GM23338 (cell line): ENCODE measurements at regions not wholly inside any gene's neighbourhood (a gene's known extent, or its start where the extent isn't known, plus 50 kb on each side); places are given as distances from the start of the nearest gene placed in this dataset.

Experiments used
- CREB1 ChIP-seq: fragments of 250-450 bp; sonication (Bioruptor Pico); IDR thresholded peaks from 2 replicates; pipeline ENCODE4 v1.5.0; 2020; ENCODE audit warnings: low read depth, mild to moderate bottlenecking, moderate library complexity
- EZH2 ChIP-seq: fragments of 200-600 bp; sonication (generic); IDR thresholded peaks from one replicate; pipeline ENCODE4 v1.8.0; 2017; ENCODE audit warnings: antibody characterized with exemption, mild to moderate bottlenecking, low read depth; ENCODE audit not compliant: unreplicated experiment
- EZH2phosphoT487 ChIP-seq: fragments of 200-600 bp; sonication (generic); IDR thresholded peaks from one replicate; pipeline ENCODE4 v1.8.1; 2018; ENCODE audit warnings: antibody characterized with exemption; ENCODE audit not compliant: unreplicated experiment
- NANOG ChIP-seq: IDR thresholded peaks from 2 replicates; pipeline ENCODE4 v1.6.1; 2016; ENCODE audit warnings: antibody characterized with exemption, borderline replicate concordance
- POLR2AphosphoS5 ChIP-seq: IDR thresholded peaks from 2 replicates; pipeline ENCODE4 v1.6.1; 2016; ENCODE audit warnings: antibody characterized with exemption, low read depth
- REST ChIP-seq: IDR thresholded peaks from one replicate; pipeline ENCODE4 v1.6.1; 2018; ENCODE audit warnings: antibody characterized with exemption; ENCODE audit not compliant: unreplicated experiment
- ZNF114 ChIP-seq: fragments of 250-450 bp; sonication (Bioruptor Pico); IDR thresholded peaks from 2 replicates; pipeline ENCODE4 v1.5.0; 2020; ENCODE audit warnings: mild to moderate bottlenecking, moderate library complexity
- ZNF462 ChIP-seq: fragments of 250-450 bp; sonication (Bioruptor Pico); IDR thresholded peaks from 2 replicates; pipeline ENCODE4 v1.5.0; 2020; ENCODE audit warnings: mild to moderate bottlenecking, moderate library complexity

- no peak for TF ChIP-seq ZNF462
- no peak for TF ChIP-seq ZNF114 (CRISPR knock-in tag)
- TF ChIP-seq CREB1 (CRISPR knock-in tag): no peak
- no peak for TF ChIP-seq NANOG
- no peak for TF ChIP-seq POLR2AphosphoS5
- TF ChIP-seq EZH2: no peak
- TF ChIP-seq REST: no peak
- TF ChIP-seq EZH2phosphoT487: no peak
Measured at GRCh38 chr2:128984855-128985254, 666.2 kb upstream of the HS6ST1 start (continued).
